HG03558 (cell line): ENCODE measurements at regions not wholly inside any gene's neighbourhood (a gene's known extent, or its start where the extent isn't known, plus 50 kb on each side); places are given as distances from the start of the nearest gene placed in this dataset.

ENCODE experiments used
- ATAC-seq: cut with Tn5 transposase; IDR thresholded peaks from one replicate; pipeline ENCODE4 v1.9.1; 2021; ENCODE audit warnings: moderate number of reproducible peaks; ENCODE audit not compliant: unreplicated experiment; ENCODE audit errors: extremely low read depth

GRCh38 chr14:38855513-38855912, 247.5 kb downstream of the SEC23A start:
- ATAC-seq = no peak

- no peak for ATAC-seq
Measured at GRCh38 chr14:38851111-38851510, 251.9 kb downstream of the SEC23A start.

- ATAC-seq = no peak
Measured at GRCh38 chr14:38850664-38851063, 252.4 kb downstream of the SEC23A start.

DNA sequence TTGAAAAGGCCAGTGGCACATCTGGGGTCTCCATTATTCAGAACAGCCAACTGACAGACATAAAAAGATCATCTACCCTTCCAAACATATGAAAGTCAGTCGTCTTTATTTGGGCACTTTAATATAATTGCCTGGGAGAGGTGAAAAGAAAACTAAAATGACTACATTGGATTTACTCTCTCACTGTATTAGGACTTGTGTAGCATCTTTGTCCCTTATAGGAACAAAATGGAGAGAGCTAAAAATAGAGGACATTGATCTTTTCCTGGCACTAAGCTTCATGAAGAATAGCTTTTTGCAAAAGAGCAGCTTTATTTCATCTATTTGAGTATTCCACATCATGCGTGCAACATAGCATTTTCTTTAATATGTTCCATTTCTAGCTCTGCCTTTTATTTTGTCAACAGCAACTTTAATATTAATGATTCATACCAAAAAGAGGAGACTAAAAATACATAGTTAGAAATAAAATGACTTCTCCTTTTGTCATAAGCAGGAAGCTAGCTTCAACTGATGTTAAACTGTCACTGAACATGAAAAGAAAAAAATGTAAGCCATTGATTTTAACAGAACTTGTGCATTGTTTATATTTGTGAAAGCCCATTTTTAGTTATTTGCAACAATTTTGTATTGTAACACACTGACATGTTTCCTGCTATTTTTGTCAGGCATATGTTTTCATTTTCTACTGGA, 254.6 kb downstream of the SEC23A start:
- no peak for ATAC-seq

DNA sequence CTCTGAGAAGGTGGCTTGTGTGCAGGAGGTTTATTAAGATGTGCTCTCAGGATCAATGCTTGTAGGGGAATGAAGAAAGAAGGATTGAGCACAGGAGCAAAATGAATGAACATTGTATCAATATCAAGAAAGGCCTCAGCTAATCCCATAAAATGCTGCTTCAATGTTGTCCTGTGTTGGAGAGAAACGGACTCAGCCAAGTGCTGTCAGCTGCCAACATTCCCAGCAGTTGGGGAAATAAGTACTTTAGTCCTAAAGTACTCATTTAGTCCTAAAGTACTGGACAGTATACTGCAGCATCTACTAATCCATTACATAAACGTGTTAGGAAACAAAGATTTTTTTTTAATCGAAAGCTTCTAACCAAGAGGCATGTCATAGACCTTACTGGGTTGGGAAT, 255.9 kb downstream of the SEC23A start:
- ATAC-seq = no peak

- ATAC-seq = no peak
Measured at GRCh38 chr14:38839694-38840365, 263.2 kb downstream of the SEC23A start.

GRCh38 chr14:38838979-38839323, 264.1 kb downstream of the SEC23A start:
- no peak for ATAC-seq

DNA sequence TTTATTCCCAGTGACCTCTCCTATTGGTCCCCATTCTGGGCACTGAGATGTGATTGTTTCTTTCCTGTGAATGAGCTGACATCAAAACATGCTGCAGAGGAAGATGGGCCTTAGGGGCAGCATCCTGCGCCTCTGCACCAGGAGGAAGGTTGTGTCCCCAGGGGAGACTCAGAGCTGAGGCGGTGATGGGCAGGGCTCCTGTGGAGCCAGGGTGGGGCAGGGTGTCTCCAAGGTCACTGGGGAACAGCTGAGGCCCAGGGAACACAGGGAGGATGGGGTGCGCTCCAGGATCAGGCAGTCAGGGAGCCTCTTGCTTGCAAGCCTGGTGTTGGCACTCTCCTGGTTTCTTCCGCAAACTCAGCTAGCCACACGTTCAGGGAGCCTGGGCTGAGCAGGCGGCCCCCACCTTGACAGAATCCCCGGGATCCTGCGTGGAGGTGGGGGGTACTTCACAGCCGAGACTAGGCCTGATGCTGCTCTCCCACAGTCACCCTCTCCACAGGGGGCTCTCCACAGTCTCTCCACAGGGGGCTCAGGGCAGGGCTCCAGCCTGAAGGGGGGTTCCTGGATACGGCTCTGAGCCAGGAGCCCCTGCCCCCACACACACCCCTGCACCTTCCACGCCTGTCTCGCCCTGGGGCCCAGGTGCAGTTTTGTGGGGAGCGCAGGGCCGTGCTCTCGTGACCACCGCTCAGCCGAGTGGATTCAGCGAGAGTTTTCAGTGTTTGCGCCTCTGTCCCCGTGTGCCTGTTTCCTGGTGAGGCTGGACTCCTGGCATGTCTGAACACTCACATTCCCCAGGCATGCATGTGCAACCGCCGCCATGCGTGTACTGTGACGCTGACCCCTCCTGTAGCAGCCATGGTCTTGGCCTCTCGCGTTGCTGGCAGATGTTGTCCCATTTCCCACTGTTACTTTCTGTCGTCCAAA, 264.7 kb downstream of the SEC23A start:
- no peak for ATAC-seq

- no peak for ATAC-seq
Measured at GRCh38 chr14:38837343-38838048, 265.5 kb downstream of the SEC23A start.

DNA sequence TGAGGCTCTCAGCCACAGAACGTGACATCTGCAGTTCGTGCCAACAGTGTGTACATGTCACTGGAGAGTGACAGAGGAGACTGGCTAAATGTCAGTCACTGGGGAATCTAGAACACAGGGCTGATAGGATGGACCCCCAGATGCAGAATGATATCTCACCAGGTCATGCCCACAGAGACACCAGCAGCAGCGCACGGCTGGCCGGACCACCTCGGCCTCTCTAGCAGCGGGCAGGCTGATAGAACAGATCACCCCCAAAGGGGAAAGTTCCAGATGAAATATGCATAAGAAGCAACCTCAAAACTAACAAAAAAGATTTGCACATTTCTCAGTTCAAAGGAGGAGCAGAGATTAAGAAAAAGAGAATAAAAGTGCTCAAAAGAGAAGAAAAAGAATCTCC, 266.5 kb downstream of the SEC23A start:
- ATAC-seq = no peak

DNA sequence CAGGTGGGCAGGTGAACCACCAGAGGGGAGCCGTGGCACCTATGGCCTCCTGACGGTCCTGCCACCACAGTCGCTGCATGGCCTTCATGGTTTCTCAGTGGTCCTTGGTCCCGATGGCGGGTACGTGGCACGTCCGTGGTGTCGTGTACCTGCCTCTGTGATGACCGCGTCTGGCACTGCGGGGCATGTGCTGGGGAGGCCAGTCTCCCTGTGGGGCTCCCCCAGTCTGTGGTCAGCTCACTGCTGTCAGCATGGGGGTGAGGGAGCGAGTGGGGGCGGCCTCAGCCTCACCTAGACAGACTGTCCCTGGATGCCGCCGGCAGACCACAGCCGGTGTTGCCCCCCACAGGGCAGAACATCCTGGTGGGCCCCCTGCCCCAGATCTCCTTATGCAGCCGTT, 267.2 kb downstream of the SEC23A start:
- no peak for ATAC-seq

- no peak for ATAC-seq
Measured at GRCh38 chr14:38828183-38828827, 274.7 kb downstream of the SEC23A start.

- ATAC-seq = no peak
Measured at GRCh38 chr14:38824706-38825105, 278.3 kb downstream of the SEC23A start.

GRCh38 chr14:38818555-38818954, 284.5 kb downstream of the SEC23A start:
- no peak for ATAC-seq

DNA sequence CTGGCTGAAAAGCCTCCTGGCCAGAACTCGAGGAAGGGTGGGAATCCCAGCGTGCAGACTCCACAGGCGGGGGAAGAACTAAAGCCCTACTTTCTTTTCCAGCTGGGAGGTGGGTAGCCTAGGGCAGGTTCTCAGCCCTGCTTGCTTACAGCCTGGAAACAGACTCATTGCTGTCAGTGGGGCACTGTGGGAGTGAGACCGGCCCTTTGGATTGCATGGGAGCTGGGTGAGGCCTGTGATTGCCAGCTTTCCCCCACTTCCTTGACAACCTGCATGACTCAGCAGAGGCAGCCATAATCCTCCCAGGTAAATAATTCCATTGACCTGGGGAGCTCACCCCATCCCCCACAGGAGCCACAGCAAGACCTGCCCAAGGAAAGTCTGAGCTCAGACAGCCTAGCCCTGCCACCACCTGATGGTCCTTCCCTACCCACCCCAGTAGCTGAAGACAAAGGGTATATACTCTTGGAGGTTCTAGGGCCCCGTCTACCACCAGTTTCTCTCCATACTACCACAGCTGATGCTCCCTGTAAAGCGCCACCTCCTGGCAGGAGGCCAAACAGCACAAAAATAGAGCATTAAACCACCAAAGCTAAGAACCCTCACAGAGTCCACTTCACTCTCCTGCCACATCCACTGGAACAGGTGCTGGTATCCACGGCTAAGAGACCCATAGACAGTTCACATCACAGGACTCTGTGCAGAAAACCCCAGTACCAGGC, 294.1 kb downstream of the SEC23A start:
- ATAC-seq = no peak

DNA sequence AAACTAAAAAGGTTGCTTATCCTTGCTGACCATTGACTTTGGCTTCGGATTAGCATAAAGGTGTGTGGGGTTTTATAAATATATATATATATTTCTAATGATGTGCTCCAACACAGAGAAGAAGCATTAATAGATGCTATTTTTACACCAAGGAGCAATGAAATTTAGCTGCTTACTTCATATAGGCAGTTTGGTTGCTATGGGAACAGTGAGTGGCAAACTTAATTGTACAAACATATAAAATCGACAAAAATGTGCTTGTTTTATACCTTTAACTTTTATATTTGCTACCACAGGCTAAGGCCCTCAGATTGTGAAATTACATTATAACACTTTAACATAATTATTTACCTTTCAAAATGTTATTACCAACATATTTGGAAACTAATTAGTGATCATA, 303.4 kb downstream of the SEC23A start:
- ATAC-seq = no peak

DNA sequence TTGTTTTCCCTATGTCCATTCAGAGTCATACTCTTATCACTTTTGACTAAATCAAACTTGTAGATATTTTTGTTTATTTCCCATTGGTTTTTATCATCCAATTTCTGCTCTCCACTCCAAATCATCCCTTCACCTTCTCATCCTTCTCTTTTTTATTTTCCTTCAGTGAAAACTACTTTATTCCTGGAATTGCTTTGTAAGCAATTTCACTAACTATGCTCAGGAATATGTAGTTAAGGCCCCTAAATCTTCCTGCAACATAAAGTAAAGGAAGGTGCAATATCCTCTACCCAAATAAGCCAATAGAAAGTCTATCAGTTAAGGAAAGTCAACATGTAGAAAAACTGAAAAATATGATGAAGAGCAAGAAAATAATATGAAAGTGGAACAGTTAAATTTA, 308.4 kb downstream of the SEC23A start:
- ATAC-seq = no peak

DNA sequence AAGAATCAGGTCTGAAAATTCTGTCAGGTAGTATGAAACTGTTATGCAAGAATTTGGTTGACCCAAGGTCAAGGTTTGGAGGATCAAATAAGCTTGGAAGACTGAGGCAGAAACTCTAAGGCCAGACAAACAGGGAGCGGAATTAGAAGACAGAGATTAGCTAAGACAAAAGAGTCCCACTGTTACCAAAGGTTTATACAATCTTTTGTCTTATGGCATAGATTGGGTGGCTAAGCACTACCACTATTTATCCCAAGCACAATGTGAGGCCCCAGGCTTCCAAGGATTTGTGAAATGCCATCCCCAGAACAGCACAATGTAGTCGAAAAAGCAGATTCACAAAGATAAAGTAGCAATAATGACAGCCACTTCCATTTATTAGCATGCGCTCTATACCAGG, 311.2 kb downstream of the SEC23A start:
- ATAC-seq = no peak

DNA sequence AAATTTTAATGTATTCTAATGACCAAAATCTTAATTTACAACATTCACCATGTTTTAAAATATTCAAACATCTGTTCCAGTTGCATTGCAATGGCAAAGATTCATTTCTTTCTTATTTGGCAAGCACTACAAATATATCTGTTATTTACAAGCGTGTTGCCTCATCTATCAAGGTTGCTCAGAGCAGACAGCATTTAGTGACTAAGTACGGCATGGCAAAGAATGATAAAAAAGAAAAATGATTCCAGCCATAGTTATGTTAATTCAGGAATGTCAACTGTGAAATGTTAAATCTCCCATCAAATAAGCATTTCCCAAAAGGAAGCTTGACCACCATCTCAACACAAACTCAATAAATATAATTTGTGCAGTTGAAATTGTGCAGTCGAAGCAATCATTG, 312.1 kb downstream of the SEC23A start:
- no peak for ATAC-seq
